ENCODE measurements at regions not wholly inside any gene's neighbourhood (a gene's known extent, or its start where the extent isn't known, plus 50 kb on each side); places are given as distances from the start of the nearest gene placed in this dataset.

- TF ChIP-seq CTCF (conservative IDR thresholded peaks at IDR 0.05; ENCODE audit: control insufficient read depth, insufficient read depth, low read depth, low read length): no peak
- no peak overlapping the region for H3K4me3 ChIP-seq (ENCODE audit: control insufficient read depth, low read depth, low read length)
- no peak for DNase-seq (ENCODE audit: low read depth)
Observed at GRCh38 chr2:236317938-236318396, 53.8 kb upstream of the ASB18 start.

- no peak overlapping the region for H3K4me3 ChIP-seq (ENCODE audit: control insufficient read depth, low read depth, low read length)
- no peak for TF ChIP-seq CTCF (conservative IDR thresholded peaks at IDR 0.05; ENCODE audit: control insufficient read depth, insufficient read depth, low read depth, low read length)
- no peak for DNase-seq (ENCODE audit: low read depth)
Observed at GRCh38 chr2:236318401-236318800, 54.2 kb upstream of the ASB18 start.

- no peak overlapping the region for H3K4me3 ChIP-seq (ENCODE audit: control insufficient read depth, low read depth, low read length)
- no peak for DNase-seq (ENCODE audit: low read depth)
- TF ChIP-seq CTCF (conservative IDR thresholded peaks at IDR 0.05; ENCODE audit: control insufficient read depth, insufficient read depth, low read depth, low read length): no peak
Observed at GRCh38 chr2:236319036-236319435, 54.8 kb upstream of the ASB18 start.

DNA sequence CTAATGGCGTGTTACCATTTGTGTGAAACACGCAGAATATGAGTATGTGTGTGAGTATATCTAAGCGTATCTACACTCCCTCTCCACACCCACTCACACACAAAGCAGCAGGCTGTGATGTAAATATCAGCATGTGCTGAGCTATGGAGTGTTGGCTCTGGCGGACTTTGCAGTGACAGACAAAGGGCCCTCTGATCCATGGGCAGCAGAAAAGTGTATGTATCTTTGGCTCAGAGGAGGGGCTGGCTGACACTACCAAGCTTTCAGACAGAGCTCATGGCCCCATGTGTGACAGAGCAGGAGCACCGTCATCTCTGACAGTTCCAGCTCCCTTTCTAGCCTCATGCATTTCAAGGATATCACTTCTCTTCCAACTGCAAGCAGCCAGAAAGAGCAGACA is 57.2 kb upstream of the ASB18 start:
- no peak for DNase-seq (ENCODE audit: low read depth)
- TF ChIP-seq CTCF (conservative IDR thresholded peaks at IDR 0.05; ENCODE audit: control insufficient read depth, insufficient read depth, low read depth, low read length): no peak
- H3K4me3 ChIP-seq (ENCODE audit: control insufficient read depth, low read depth, low read length): no peak overlapping the region

- no peak for DNase-seq (ENCODE audit: low read depth)
- no peak overlapping the region for H3K4me3 ChIP-seq (ENCODE audit: control insufficient read depth, low read depth, low read length)
Observed at GRCh38 chr2:236333417-236334121, 69.4 kb upstream of the ASB18 start.

GRCh38 chr2:236334122-236334876 is 70.1 kb upstream of the ASB18 start:
- no peak for TF ChIP-seq CTCF (conservative IDR thresholded peaks at IDR 0.05; ENCODE audit: control insufficient read depth, insufficient read depth, low read depth, low read length)
- peak; percentile 47 for DNase-seq (ENCODE audit: low read depth)
- H3K4me3 ChIP-seq (ENCODE audit: control insufficient read depth, low read depth, low read length): no peak overlapping the region

More at GRCh38 chr2:236333417-236334121, 69.4 kb upstream of the ASB18 start:
- TF ChIP-seq CTCF (conservative IDR thresholded peaks at IDR 0.05; ENCODE audit: control insufficient read depth, insufficient read depth, low read depth, low read length): no peak

Measured in fibroblast of mammary gland (primary cell).